ENCODE measurements at regions not wholly inside any gene's neighbourhood (a gene's known extent, or its start where the extent isn't known, plus 50 kb on each side); places are given as distances from the start of the nearest gene placed in this dataset.

DNA sequence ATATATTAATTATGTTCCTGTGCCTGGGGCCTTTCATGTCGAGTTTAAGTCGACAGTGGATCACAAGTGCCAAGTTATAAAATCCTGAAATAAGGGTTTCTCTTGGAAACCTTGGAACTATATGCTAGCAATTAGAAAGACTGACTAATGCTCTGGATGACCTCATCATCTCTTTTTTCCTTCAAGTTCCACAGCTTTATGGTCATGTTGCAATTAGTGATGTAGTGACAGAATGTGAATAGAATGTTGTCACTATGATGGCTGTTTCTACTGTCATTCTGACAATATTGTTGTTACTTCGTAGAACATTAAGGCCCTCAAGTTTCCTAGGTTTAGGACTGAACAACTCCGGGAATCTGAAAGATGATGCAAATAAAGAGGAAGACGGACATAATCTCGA, 368.0 kb upstream of the SEMA6A start:
- DNase-seq: peak; percentile 60

DNA sequence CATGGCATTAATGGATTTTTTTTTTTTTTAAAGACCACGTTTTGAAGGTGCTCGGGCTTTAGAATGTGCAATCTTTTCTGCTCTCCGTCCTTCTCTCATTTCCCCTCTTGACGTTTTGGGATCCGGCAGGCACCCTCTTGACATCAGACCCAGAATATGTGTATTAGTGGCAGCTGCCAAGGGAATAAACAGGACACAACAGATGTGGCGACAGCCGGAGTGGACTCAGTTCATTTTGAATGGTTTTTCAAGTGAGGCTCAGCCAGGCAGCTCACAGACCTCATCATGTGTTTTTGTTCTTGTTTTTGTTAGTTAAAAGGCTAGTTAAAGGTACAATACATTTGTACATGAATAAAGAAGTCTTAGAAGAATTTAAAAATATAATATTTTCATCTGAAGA, 365.0 kb upstream of the SEMA6A start:
- DNase-seq: no peak

DNA sequence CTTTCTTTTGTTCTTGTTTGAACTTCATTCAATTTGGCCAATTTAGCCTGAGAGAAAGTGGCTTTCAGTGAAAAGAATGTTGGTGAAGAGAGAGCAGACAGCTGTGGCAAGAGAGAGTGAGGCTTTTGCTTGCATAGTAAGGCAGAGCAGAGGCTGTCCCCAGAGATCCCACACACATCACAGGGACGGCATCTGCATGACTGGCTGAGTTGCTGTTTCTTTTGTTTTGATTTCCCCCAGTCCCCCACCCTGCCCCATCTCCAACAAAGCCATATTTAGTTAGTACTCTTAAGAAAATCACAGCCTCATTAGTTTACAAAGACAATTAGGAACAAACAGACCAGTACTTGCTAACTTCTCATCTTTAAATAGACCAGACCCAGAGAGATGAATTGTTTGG, 363.9 kb upstream of the SEMA6A start:
- no peak for DNase-seq

- DNase-seq: no peak
Observed at GRCh38 chr5:116935561-116936162, 361.0 kb upstream of the SEMA6A start.

DNA sequence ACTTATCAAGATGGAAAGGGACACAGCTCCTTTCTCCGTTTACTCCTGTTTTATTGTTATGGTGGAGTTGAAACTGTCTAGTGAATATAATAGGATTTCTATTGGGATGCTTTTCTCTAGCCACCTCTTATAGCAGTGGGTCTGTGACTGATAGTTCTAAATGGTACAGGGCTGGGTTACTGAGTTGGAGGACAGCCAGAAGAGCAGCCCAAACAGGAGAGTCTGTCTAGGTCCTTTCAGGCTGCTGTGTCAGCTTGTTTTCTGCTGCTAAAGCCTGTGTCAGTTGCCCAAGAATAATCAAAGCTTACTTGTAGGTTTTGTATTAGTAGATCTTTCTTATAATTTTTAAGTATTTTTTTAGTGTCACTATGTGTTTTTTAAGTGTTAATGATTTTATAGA, 356.0 kb upstream of the SEMA6A start:
- DNase-seq: no peak

DNA sequence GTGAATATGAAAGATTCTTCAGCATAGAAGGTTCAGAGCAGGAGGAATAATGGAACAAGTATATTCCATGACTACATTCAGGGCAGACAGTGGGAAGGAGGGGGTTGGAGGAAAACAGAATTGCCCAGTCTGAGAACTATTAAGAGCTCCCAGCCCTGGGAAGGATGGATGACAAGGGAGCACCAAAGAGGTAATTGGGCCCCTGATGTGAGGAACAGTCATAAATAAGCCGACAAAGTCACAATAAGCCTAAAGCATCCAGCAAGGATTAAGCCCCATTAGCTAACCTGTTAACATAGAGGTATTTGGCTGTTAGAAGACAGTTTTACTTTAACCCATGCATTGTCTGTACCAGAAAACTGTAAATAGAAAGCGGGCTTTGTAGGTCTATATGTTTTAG, 348.7 kb upstream of the SEMA6A start:
- no peak for DNase-seq

GRCh38 chr5:116922532-116922931, 347.9 kb upstream of the SEMA6A start:
- DNase-seq: no peak

- DNase-seq: no peak
Observed at GRCh38 chr5:116914869-116915504, 340.4 kb upstream of the SEMA6A start.

DNA sequence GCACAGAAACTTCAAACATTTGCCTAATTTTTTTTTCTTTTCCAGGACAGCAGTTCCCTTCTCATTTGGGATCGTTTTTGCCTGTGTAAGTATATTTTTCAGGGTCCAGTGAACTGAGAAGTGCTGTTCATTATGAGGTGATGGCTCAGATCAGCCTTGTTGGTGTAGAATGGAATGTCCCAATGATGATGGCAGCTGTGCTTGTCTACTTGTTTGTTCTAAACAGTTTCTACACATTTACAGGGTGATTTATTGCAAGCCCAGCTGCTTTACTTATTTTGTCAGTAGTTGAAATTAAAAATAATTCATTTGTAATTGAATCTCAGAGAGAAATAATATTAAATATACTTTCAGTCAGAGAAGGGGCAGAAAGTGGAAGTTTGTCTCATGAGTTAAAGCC, 337.6 kb upstream of the SEMA6A start:
- DNase-seq: peak; percentile 14

DNA sequence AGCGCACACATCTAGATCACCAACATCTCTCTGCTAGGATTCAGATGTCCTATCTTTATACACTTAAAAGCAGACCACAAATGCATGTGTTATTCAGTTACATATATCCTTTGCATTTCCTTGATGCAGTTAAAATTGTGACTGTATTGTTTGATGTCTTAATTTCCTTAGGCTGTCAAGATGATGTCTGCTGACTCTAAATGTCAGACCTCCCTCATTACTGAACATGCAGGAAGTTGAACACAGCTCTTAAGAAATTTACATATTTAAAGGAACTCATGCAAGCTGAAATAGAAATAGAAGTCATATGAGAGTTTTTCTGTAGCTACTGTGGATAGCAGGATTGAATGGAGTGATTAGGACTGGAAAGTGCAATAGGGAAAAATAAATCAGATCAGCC, 336.5 kb upstream of the SEMA6A start:
- no peak for DNase-seq

- no peak for DNase-seq
Observed at GRCh38 chr5:116908537-116908936, 333.9 kb upstream of the SEMA6A start.

- no peak for DNase-seq
Observed at GRCh38 chr5:116905885-116906284, 331.3 kb upstream of the SEMA6A start.

DNA sequence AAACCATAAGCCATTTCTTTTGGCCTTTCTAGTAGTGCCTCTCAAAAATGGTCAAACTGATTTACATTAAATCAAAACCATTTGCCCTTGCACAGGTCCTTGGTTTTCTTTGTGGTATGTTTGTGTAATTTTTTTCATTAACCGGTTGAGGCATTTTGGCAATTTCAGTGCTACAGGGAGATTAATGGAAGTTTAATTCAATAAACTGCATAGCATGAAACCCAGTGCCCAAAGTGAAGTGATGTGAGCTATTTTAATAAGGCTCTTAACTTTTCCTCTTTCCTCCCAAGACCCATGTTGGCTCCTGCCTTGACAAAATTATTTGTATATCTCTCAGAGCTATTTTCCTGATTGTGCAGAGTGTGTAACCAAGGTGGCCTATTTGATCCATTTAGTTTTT, 326.2 kb upstream of the SEMA6A start:
- no peak for DNase-seq

DNA sequence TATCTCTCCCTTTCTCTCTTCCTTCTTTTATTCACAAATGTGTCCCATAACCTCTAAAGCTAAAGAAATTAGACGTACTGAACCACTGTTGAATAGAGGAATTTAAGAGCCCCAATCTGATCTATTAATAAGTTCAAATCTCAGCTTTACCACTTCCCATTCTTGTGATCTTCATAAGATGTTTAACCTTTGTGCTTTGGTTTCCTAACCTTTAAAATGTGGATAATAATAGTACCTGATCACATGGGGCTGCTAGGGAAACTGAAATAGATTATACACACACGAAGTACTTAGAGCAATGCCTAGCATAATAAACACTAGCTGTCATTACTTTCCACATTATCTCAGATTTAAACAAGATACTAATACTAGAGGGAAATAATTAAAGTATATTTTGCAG, 324.3 kb upstream of the SEMA6A start:
- DNase-seq: no peak

DNA sequence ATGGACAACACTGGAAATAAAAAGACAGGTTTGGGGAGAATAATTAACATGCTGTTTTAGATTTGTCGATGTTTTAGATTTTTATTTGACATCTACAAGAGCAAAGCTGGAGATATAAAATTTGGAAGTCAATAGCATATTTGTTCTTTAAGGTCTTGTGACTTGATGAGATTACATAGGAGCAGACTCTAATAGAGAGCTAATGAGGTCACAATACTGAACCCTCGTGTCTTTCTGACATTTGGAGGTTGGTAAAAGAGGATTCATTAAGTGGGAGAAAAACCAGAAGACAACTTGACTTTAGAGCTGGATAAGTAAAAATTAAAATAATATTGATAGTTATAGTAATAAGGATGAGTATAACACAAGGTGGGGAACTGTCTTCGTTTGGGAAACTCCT, 322.7 kb upstream of the SEMA6A start:
- no peak for DNase-seq

DNA sequence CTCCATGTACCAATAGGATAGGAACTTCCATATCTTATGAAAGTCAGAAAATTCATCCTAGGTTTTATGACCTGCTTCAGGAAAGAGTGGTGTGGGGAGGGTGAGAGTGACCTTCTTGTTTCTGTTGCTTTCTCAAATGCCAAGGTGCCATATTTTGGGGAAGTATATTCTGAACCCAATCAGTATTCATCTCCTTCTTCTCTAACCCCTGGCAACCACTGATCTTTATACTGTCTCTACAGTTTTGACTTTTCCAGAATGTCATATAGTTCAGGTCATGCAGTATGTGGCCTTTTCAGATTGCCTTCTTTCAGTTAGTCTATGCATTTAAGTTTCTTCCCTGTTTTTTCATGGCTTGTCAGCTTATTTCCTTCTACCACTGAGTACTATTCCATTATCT, 321.4 kb upstream of the SEMA6A start:
- no peak for DNase-seq

DNA sequence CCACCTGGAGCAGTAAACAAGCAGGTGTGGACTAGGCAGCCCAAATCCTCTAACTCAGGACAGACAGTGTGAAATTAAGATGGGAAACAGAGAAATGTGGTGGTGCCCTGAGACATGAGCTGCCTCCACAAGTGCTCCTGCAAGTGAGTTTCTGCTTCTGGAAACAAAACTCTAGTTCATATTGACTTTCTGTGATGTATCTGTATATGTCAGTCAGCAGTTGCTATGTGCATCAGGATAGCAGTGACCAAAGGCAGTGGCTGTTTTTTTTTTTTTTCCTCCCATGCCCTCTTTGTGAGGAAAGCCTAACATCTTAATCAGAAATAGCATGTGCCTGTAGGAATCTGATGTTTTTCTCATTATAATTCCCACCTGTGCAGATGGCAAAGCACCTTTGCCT, 318.4 kb upstream of the SEMA6A start:
- no peak for DNase-seq

DNA sequence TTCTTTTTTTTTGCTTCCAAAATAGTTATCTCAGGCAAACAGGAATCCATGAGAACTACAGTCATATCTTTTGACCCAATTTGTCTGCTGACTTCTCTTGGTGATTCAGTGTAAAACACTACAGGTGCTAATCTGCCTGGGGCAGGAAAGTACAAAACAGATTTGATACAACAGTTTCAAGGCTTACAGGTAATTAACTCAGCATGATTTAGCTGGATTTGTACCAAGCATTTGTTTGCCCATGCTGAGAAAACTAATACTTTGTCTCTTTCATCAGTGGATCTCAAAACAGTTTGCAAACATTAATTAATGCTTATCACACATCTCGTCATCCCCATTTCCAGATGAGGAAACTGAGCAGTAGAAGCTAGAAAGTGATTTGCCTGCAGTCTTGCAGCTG, 312.5 kb upstream of the SEMA6A start:
- DNase-seq: no peak

DNA sequence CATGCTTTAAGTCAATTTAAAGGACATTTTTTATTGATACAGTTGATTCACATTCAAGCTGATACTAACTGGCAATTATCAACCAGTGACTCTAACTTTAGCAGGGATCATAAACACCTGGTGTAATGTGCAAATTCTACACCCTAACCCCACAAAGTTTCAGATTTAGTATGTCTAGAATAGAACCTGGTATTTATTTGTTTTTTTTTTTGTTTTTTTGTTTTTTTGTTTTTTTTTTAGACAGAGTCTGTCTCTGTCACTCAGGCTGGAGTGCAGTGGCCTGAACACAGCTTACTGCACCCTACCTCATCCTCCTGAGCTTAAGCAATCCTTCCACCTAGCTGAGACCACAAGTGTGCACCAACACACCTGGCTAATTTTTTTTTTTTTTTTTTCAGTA, 311.2 kb upstream of the SEMA6A start:
- no peak for DNase-seq

DNA sequence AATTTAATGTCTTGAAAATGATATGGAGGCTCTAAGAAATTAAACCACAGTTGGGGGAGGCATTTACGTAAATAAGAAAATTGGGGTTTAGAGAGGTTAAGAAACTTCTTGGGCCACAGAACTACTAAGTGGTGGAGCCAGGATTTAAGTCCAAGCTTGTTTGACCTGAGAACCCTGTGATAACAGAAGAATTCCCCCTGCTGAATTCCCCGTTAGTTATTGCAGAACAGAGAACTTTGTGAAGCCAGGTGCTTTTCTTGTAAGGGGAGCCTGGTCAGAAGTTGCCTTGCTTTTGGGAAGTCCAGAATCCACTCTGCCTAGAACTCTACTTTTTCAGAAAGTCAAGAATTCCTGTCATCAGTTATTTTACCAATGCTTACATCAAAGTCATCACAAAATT, 309.3 kb upstream of the SEMA6A start:
- no peak for DNase-seq

- no peak for DNase-seq
Observed at GRCh38 chr5:116881921-116882531, 307.4 kb upstream of the SEMA6A start.

DNA sequence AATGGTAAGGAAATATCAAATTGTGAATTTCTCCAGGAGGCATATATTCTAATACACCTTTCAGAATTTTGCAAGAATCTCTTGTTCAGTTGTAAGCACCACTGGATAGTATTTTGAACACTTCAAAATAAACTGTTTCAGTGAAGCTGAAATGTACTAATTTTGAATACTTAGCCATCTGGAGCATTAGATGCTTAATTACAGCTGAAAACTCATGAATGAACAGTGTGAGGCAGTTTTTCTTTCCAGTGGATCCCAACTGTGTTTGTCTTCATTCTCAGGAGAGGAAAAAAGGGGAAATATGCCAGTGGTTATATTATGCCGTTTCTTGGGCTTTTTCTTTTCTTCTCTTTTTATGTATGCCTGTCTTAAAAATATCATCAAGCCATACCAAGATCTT, 306.0 kb upstream of the SEMA6A start:
- no peak for DNase-seq

GRCh38 chr5:116880150-116880549, 305.5 kb upstream of the SEMA6A start:
- no peak for DNase-seq

DNA sequence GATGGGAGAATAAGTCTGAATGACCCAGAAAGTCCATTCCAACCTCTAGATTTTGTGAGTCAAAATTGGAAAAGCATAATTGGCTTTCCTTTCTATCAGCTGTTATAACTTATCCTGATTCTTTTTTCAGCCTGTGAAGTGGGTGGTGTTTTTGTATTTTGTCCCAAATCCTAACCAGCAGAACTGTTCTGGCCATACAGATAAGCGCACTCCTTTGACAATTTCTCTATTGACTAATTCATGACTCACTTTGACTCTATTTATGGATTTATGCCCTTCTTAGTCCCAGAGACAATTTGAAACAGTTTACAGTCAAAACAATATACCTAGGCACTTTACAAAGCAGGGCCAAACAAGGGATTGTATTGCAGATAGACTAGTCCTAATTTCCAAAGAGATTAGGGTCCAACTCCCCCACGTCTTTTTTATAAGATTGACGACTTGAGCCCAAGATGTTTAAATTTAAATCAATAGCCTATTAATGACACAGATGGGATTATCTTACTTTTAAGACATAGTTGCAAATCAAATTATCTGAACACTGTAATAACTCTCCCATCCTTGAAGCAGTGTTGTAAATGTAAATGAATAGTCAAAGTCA, 301.7 kb upstream of the SEMA6A start:
- DNase-seq: no peak

All from skin of body (tissue), 1 donor.